ENCODE measurements at regions not wholly inside any gene's neighbourhood (a gene's known extent, or its start where the extent isn't known, plus 50 kb on each side); places are given as distances from the start of the nearest gene placed in this dataset.
"Not testable (repeated sequence)": the region's sequence is repeated elsewhere in the genome, so short reads cannot be mapped to it uniquely, and the experiment has no call there.

- DNase-seq (ENCODE audit: low read depth, low spot score): not testable (repeated sequence)
These were observed 361.8 kb upstream of the ZNF462 start for GRCh38 chr9:106501210-106501609.

GRCh38 chr9:106502930-106503329 is 360.0 kb upstream of the ZNF462 start:
- DNase-seq (ENCODE audit: low read depth, low spot score): no peak

- no peak for DNase-seq (ENCODE audit: low read depth, low spot score)
These were observed 359.2 kb upstream of the ZNF462 start for GRCh38 chr9:106503759-106504158.

- DNase-seq (ENCODE audit: low read depth, low spot score): no peak
These were observed 336.2 kb upstream of the ZNF462 start for GRCh38 chr9:106526716-106527204.

- no peak for DNase-seq (ENCODE audit: low read depth, low spot score)
These were observed 334.8 kb upstream of the ZNF462 start for GRCh38 chr9:106528158-106528557.

- no peak for DNase-seq (ENCODE audit: low read depth, low spot score)
These were observed 333.4 kb upstream of the ZNF462 start for GRCh38 chr9:106529616-106530015.

GRCh38 chr9:106531491-106531890 is 331.5 kb upstream of the ZNF462 start:
- DNase-seq (ENCODE audit: low read depth, low spot score): no peak

GRCh38 chr9:106532306-106533015 is 330.5 kb upstream of the ZNF462 start:
- DNase-seq (ENCODE audit: low read depth, low spot score): no peak

GRCh38 chr9:106534800-106535199 is 328.2 kb upstream of the ZNF462 start:
- DNase-seq (ENCODE audit: low read depth, low spot score): no peak

- no peak for DNase-seq (ENCODE audit: low read depth, low spot score)
These were observed 327.5 kb upstream of the ZNF462 start for GRCh38 chr9:106535439-106535838.

GRCh38 chr9:106557996-106558667 is 304.8 kb upstream of the ZNF462 start:
- DNase-seq (ENCODE audit: low read depth, low spot score): no peak

- no peak for DNase-seq (ENCODE audit: low read depth, low spot score)
These were observed 302.4 kb upstream of the ZNF462 start for GRCh38 chr9:106560540-106560939.

GRCh38 chr9:106575823-106576222 is 287.1 kb upstream of the ZNF462 start:
- no peak for DNase-seq (ENCODE audit: low read depth, low spot score)

GRCh38 chr9:106576232-106576760 is 286.7 kb upstream of the ZNF462 start:
- no peak for DNase-seq (ENCODE audit: low read depth, low spot score)

- no peak for DNase-seq (ENCODE audit: low read depth, low spot score)
These were observed 285.8 kb upstream of the ZNF462 start for GRCh38 chr9:106577121-106577520.

GRCh38 chr9:106580546-106580945 is 282.4 kb upstream of the ZNF462 start:
- DNase-seq (ENCODE audit: low read depth, low spot score): no peak

- no peak for DNase-seq (ENCODE audit: low read depth, low spot score)
These were observed 281.0 kb upstream of the ZNF462 start for GRCh38 chr9:106581973-106582372.

GRCh38 chr9:106583751-106584150 is 279.2 kb upstream of the ZNF462 start:
- no peak for DNase-seq (ENCODE audit: low read depth, low spot score)

GRCh38 chr9:106587042-106587441 is 275.9 kb upstream of the ZNF462 start:
- DNase-seq (ENCODE audit: low read depth, low spot score): no peak

- no peak for DNase-seq (ENCODE audit: low read depth, low spot score)
These were observed 274.3 kb upstream of the ZNF462 start for GRCh38 chr9:106588626-106589025.

- DNase-seq (ENCODE audit: low read depth, low spot score): no peak
These were observed 272.0 kb upstream of the ZNF462 start for GRCh38 chr9:106590759-106591505.

- DNase-seq (ENCODE audit: low read depth, low spot score): no peak
These were observed 269.8 kb upstream of the ZNF462 start for GRCh38 chr9:106593201-106593600.
